H1 (cell line): ENCODE measurements at regions not wholly inside any gene's neighbourhood (a gene's known extent, or its start where the extent isn't known, plus 50 kb on each side); places are given as distances from the start of the nearest gene placed in this dataset.

ENCODE experiments used
- CTCF ChIP-seq, 3 experiments: IDR thresholded peaks; 1 replicate in 2 of 3; 2 replicates in 1 of 3; pipeline versions ENCODE4 v1.5.1 to v1.6.1; 2011; ENCODE audit warnings: low read length in 3 of 3, mild to moderate bottlenecking in 3 of 3, inconsistent platforms in 2 of 3, low read depth in 1 of 3, moderate library complexity in 1 of 3; ENCODE audit not compliant: insufficient read depth in 1 of 3; ENCODE audit errors: control extremely low read depth in 1 of 3
- MAX ChIP-seq: IDR thresholded peaks from 2 replicates; pipeline ENCODE4 v1.6.1; 2012; ENCODE audit warnings: inconsistent platforms
- NRF1 ChIP-seq: IDR thresholded peaks from 2 replicates; pipeline ENCODE4 v1.6.1; 2011; ENCODE audit warnings: mild to moderate bottlenecking, low read depth, low read length, improper control_type of control experiment
- POLR2AphosphoS5 ChIP-seq: IDR thresholded peaks from 2 replicates; pipeline ENCODE4 v1.6.1; 2011; ENCODE audit warnings: low read depth, low read length
- USF2 ChIP-seq: IDR thresholded peaks from 2 replicates; pipeline ENCODE4 v1.6.1; 2011; ENCODE audit warnings: low read length, improper control_type of control experiment
- ZNF274 ChIP-seq: IDR thresholded peaks from 2 replicates; pipeline ENCODE4 v1.7.0; 2012; ENCODE audit warnings: low read length, borderline replicate concordance; ENCODE audit errors: extremely low read depth

GRCh38 chr13:34464011-34464410, 478.1 kb upstream of the NBEA start:
- no peak for TF ChIP-seq CTCF (IDR thresholded peaks at IDR 0.05; ENCODE audit: control extremely low read depth in 1 of 3, insufficient read depth in 1 of 3, low read depth in 1 of 3, low read length in 3 of 3)
- no peak for TF ChIP-seq ZNF274
- no peak for TF ChIP-seq POLR2AphosphoS5
- no peak for TF ChIP-seq NRF1
- no peak for TF ChIP-seq MAX
- no peak for TF ChIP-seq USF2
